GM23338 (cell line): ENCODE measurements at regions not wholly inside any gene's neighbourhood (a gene's known extent, or its start where the extent isn't known, plus 50 kb on each side); places are given as distances from the start of the nearest gene placed in this dataset.

ENCODE experiments used
- ATAC-seq: fragments of 200-7000 bp; cut with Tn5 transposase; 3 replicates; pipeline ENCODE4 v1.9.1; 2020
- DNase-seq: peaks from one replicate; pipeline ENCODE4 v3.0.0-alpha.2; 2015; ENCODE audit warnings: low spot score
- H2AFZ ChIP-seq: fragments of 200-600 bp; sonication (generic); 2 replicates; pipeline ENCODE4 v1.8.0; 2016; ENCODE audit warnings: antibody characterized with exemption, mild to moderate bottlenecking, moderate library complexity
- H3F3A ChIP-seq: fragments of 200-600 bp; sonication (generic); replicated peaks from 2 replicates; pipeline ENCODE4 v1.8.0; 2017; ENCODE audit warnings: antibody characterized with exemption, mixed run types, low read depth
- H3K27ac ChIP-seq: fragments of 200-600 bp; sonication (generic); 2 replicates; pipeline ENCODE4 v1.6.1; 2016; ENCODE audit warnings: low read depth
- H3K27me3 ChIP-seq: fragments of 200-600 bp; sonication (generic); 2 replicates; pipeline ENCODE4 v1.8.0; 2016; ENCODE audit warnings: mild to moderate bottlenecking, mixed run types, moderate library complexity; ENCODE audit not compliant: insufficient read depth
- H3K36me3 ChIP-seq: fragments of 200-600 bp; sonication (generic); 2 replicates; pipeline ENCODE4 v1.8.0; 2016; ENCODE audit warnings: mild to moderate bottlenecking; ENCODE audit not compliant: insufficient read depth
- H3K4me1 ChIP-seq: fragments of 200-600 bp; sonication (generic); 2 replicates; pipeline ENCODE4 v1.8.0; 2016; ENCODE audit warnings: mild to moderate bottlenecking, moderate library complexity; ENCODE audit not compliant: insufficient read depth
- H3K4me2 ChIP-seq: fragments of 200-600 bp; sonication (generic); 2 replicates; pipeline ENCODE4 v1.7.1; 2017; ENCODE audit warnings: mixed run types
- H3K4me3 ChIP-seq: fragments of 200-600 bp; sonication (generic); 2 replicates; pipeline ENCODE4 v1.6.1; 2016; ENCODE audit warnings: mixed run types
- H3K79me2 ChIP-seq: fragments of 200-600 bp; sonication (generic); replicated peaks from 2 replicates; pipeline ENCODE4 v1.8.0; 2017; ENCODE audit warnings: mild to moderate bottlenecking; ENCODE audit not compliant: insufficient read depth
- H3K9me2 ChIP-seq: fragments of 200-600 bp; sonication (generic); 2 replicates; pipeline ENCODE4 v1.8.0; 2017; ENCODE audit not compliant: insufficient read depth
- H4K20me1 ChIP-seq: fragments of 200-600 bp; sonication (generic); replicated peaks from 2 replicates; pipeline ENCODE4 v1.8.0; 2017; ENCODE audit warnings: mild to moderate bottlenecking; ENCODE audit not compliant: insufficient read depth
- H3K27ac Mint-ChIP-seq: 2 replicates; pipeline ENCODE4 v1.8.0; 2020; ENCODE audit warnings: inconsistent platforms, mild to moderate bottlenecking, moderate library complexity, mixed read lengths
- H3K27me3 Mint-ChIP-seq: 3 replicates; pipeline ENCODE4 v1.8.0; 2022; ENCODE audit warnings: low read depth, mild to moderate bottlenecking, moderate library complexity, mixed read lengths, inconsistent platforms; ENCODE audit not compliant: insufficient read depth, poor library complexity
- H3K36me3 Mint-ChIP-seq: 3 replicates; pipeline ENCODE4 v1.8.0; 2021; ENCODE audit warnings: low read depth, mild to moderate bottlenecking, inconsistent platforms, moderate library complexity, mixed read lengths
- H3K4me1 Mint-ChIP-seq: 3 replicates; pipeline ENCODE4 v1.8.0; 2020; ENCODE audit warnings: mild to moderate bottlenecking, inconsistent platforms, mixed read lengths
- H3K4me3 Mint-ChIP-seq: 3 replicates; pipeline ENCODE4 v1.8.0; 2021; ENCODE audit warnings: moderate library complexity, mild to moderate bottlenecking, inconsistent platforms, mixed read lengths
- H3K9me3 Mint-ChIP-seq: 3 replicates; pipeline ENCODE4 v1.8.0; 2020; ENCODE audit warnings: moderate library complexity, mild to moderate bottlenecking, inconsistent platforms, mixed read lengths
- CREB1 ChIP-seq: fragments of 250-450 bp; sonication (Bioruptor Pico); IDR thresholded peaks from 2 replicates; pipeline ENCODE4 v1.5.0; 2020; ENCODE audit warnings: low read depth, mild to moderate bottlenecking, moderate library complexity
- CTCF ChIP-seq, 2 experiments: fragments of 200-600 bp in 1 of 2; sonication (generic) in 1 of 2; conservative IDR thresholded peaks; 2 replicates each; pipeline versions ENCODE4 v1.5.1 to v1.6.1; 2016 to 2017; ENCODE audit warnings: antibody characterized with exemption in 2 of 2, low read depth in 2 of 2, mild to moderate bottlenecking in 2 of 2, moderate library complexity in 1 of 2
- ETS1 ChIP-seq: IDR thresholded peaks from 2 replicates; pipeline ENCODE4 v1.6.1; 2016; ENCODE audit warnings: antibody characterized with exemption
- EZH2 ChIP-seq: fragments of 200-600 bp; sonication (generic); IDR thresholded peaks from one replicate; pipeline ENCODE4 v1.8.0; 2017; ENCODE audit warnings: antibody characterized with exemption, mild to moderate bottlenecking, low read depth; ENCODE audit not compliant: unreplicated experiment
- EZH2phosphoT487 ChIP-seq: fragments of 200-600 bp; sonication (generic); IDR thresholded peaks from one replicate; pipeline ENCODE4 v1.8.1; 2018; ENCODE audit warnings: antibody characterized with exemption; ENCODE audit not compliant: unreplicated experiment
- JUNB ChIP-seq: IDR thresholded peaks from one replicate; pipeline ENCODE4 v1.6.1; 2016; ENCODE audit warnings: antibody characterized with exemption; ENCODE audit not compliant: unreplicated experiment
- NANOG ChIP-seq: IDR thresholded peaks from 2 replicates; pipeline ENCODE4 v1.6.1; 2016; ENCODE audit warnings: antibody characterized with exemption, borderline replicate concordance
- POLR2AphosphoS5 ChIP-seq: IDR thresholded peaks from 2 replicates; pipeline ENCODE4 v1.6.1; 2016; ENCODE audit warnings: antibody characterized with exemption, low read depth
- REST ChIP-seq: IDR thresholded peaks from one replicate; pipeline ENCODE4 v1.6.1; 2018; ENCODE audit warnings: antibody characterized with exemption; ENCODE audit not compliant: unreplicated experiment
- STAT1 ChIP-seq: IDR thresholded peaks from one replicate; pipeline ENCODE4 v1.6.1; 2016; ENCODE audit warnings: antibody characterized with exemption; ENCODE audit not compliant: unreplicated experiment
- ZNF114 ChIP-seq: fragments of 250-450 bp; sonication (Bioruptor Pico); IDR thresholded peaks from 2 replicates; pipeline ENCODE4 v1.5.0; 2020; ENCODE audit warnings: mild to moderate bottlenecking, moderate library complexity
- ZNF331 ChIP-seq: fragments of 250-450 bp; sonication (Bioruptor Pico); IDR thresholded peaks from 2 replicates; pipeline ENCODE4 v1.5.0; 2020; ENCODE audit warnings: low read depth, mild to moderate bottlenecking, moderate library complexity
- ZNF462 ChIP-seq: fragments of 250-450 bp; sonication (Bioruptor Pico); IDR thresholded peaks from 2 replicates; pipeline ENCODE4 v1.5.0; 2020; ENCODE audit warnings: mild to moderate bottlenecking, moderate library complexity

GRCh38 chr6:103893141-103893581 is 966.6 kb downstream of the HACE1 start:
- Histone ChIP-seq H3K79me2 (no peaks in the 10 kb centered on the region), H3K4me1 (no peaks in the 10 kb centered on the region), H3K4me2 (no peak overlapping the region), H4K20me1 (no peaks in the 10 kb centered on the region), H3K27me3 (no peaks in the 10 kb centered on the region), H2AFZ (no peak overlapping the region), H3K4me3 (no peak overlapping the region), H3K36me3 (no peaks in the 10 kb centered on the region), H3K9me2 (0 out of 2 replicates have a peak, but pooled peaks cover 3% of the 10 kb centered on the region), H3K27ac (no peak overlapping the region), H3F3A (no peaks in the 10 kb centered on the region)
- Mint-ChIP-seq H3K36me3 (no peaks in the 10 kb centered on the region), H3K9me3 (no peaks in the 10 kb centered on the region), H3K4me1 (no peaks in the 10 kb centered on the region), H3K4me3 (no peak overlapping the region), H3K27me3 (no peaks in the 10 kb centered on the region), H3K27ac (no peak overlapping the region)
- ATAC-seq: no peak
- DNase-seq: no peak
- no peak for TF ChIP-seq ZNF331 (CRISPR knock-in tag)
- TF ChIP-seq CREB1: no peak
- TF ChIP-seq NANOG: no peak
- TF ChIP-seq JUNB: no peak
- no peak for TF ChIP-seq POLR2AphosphoS5
- TF ChIP-seq EZH2phosphoT487: no peak
- TF ChIP-seq STAT1: no peak
- no peak for TF ChIP-seq EZH2
- no peak for TF ChIP-seq REST
- TF ChIP-seq ZNF462 (CRISPR knock-in tag): no peak
- TF ChIP-seq ZNF114 (CRISPR knock-in tag): no peak
- TF ChIP-seq CTCF (conservative IDR thresholded peaks at IDR 0.05; ENCODE audit: low read depth in 2 of 2): no peak
- TF ChIP-seq ETS1: no peak
